ENCODE measurements at regions not wholly inside any gene's neighbourhood (a gene's known extent, or its start where the extent isn't known, plus 50 kb on each side); places are given as distances from the start of the nearest gene placed in this dataset.

DNA sequence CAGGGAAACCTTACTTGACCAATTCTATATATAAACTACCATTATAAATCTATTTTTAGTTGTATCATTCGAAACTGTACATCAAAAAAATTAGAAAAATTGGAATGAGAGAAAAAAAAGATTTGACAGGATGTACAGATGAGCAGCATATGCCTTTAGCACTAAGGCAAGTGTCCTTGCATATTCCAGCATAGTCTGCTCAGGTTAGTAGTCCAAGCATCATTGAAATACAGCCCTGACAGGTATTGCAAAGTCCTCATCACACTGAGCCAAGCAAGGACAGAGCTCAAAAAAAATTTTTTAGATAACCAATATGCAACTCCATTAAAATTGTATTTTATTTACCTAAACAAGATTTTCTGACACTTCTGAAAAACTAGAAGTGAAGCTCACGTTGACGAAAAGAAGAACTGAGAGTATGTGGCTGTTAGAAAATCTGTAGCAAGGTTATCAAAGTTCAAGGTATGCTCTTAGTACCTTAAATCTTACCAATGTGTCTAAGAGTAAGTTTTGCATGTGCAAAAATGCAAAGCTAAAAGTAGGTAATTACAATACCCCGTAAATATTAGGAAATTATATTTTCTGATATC lies 465.6 kb upstream of the ADGRL4 start:
- no peak for TF ChIP-seq EGR1 (IDR thresholded peaks at IDR 0.05)
- no peak for TF ChIP-seq YY1 (IDR thresholded peaks at IDR 0.05; ENCODE audit: low read depth)
- TF ChIP-seq TCF12 (IDR thresholded peaks at IDR 0.05; ENCODE audit: low read depth): no peak
- TF ChIP-seq, protein P1, sequence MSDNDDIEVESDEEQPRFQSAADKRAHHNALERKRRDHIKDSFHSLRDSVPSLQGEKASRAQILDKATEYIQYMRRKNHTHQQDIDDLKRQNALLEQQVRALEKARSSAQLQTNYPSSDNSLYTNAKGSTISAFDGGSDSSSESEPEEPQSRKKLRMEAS (IDR thresholded peaks at IDR 0.05): no peak
- no peak for TF ChIP-seq TEAD4 (IDR thresholded peaks at IDR 0.05)
- no peak for TF ChIP-seq CREB1 (IDR thresholded peaks at IDR 0.05; ENCODE audit: low read depth)
- TF ChIP-seq, protein P2, sequence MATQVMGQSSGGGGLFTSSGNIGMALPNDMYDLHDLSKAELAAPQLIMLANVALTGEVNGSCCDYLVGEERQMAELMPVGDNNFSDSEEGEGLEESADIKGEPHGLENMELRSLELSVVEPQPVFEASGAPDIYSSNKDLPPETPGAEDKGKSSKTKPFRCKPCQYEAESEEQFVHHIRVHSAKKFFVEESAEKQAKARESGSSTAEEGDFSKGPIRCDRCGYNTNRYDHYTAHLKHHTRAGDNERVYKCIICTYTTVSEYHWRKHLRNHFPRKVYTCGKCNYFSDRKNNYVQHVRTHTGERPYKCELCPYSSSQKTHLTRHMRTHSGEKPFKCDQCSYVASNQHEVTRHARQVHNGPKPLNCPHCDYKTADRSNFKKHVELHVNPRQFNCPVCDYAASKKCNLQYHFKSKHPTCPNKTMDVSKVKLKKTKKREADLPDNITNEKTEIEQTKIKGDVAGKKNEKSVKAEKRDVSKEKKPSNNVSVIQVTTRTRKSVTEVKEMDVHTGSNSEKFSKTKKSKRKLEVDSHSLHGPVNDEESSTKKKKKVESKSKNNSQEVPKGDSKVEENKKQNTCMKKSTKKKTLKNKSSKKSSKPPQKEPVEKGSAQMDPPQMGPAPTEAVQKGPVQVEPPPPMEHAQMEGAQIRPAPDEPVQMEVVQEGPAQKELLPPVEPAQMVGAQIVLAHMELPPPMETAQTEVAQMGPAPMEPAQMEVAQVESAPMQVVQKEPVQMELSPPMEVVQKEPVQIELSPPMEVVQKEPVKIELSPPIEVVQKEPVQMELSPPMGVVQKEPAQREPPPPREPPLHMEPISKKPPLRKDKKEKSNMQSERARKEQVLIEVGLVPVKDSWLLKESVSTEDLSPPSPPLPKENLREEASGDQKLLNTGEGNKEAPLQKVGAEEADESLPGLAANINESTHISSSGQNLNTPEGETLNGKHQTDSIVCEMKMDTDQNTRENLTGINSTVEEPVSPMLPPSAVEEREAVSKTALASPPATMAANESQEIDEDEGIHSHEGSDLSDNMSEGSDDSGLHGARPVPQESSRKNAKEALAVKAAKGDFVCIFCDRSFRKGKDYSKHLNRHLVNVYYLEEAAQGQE (IDR thresholded peaks at IDR 0.05; ENCODE audit: low read depth): no peak
- TF ChIP-seq ZBTB7A (IDR thresholded peaks at IDR 0.05; ENCODE audit: low read depth): no peak
- TF ChIP-seq TAF1 (IDR thresholded peaks at IDR 0.05; ENCODE audit: low read depth): no peak
- TF ChIP-seq FOXM1 (IDR thresholded peaks at IDR 0.05; ENCODE audit: borderline replicate concordance, low read depth): no peak
- TF ChIP-seq, protein P3, sequence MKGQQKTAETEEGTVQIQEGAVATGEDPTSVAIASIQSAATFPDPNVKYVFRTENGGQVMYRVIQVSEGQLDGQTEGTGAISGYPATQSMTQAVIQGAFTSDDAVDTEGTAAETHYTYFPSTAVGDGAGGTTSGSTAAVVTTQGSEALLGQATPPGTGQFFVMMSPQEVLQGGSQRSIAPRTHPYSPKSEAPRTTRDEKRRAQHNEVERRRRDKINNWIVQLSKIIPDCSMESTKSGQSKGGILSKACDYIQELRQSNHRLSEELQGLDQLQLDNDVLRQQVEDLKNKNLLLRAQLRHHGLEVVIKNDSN (IDR thresholded peaks at IDR 0.05): no peak
- no peak for TF ChIP-seq CEBPB (IDR thresholded peaks at IDR 0.05)
- TF ChIP-seq NFIC (IDR thresholded peaks at IDR 0.05): no peak
- TF ChIP-seq RAD21 (IDR thresholded peaks at IDR 0.05; ENCODE audit: low read depth): no peak

DNA sequence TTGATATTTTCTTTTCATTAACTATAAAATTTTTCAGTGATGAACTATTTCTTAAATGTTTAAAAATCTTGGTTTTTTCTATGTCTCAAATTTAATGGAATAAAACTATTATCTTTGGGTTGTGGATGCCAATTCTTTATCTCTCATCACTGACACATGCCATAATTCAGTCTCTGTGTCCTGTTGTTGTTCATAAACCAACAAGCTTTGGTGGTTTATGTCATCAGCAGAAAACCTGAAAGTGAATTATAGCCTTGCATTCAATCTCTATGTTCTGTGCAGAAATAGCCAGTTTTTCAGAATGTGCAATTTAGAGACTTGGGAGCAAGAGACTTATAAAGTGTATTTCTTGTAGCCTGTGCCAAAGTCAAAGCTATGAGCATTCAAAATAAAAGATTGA lies 462.6 kb upstream of the ADGRL4 start:
- no peak for TF ChIP-seq TAF1 (IDR thresholded peaks at IDR 0.05; ENCODE audit: low read depth)
- TF ChIP-seq, protein P3 (IDR thresholded peaks at IDR 0.05): no peak
- TF ChIP-seq EP300 (IDR thresholded peaks at IDR 0.05; ENCODE audit: borderline replicate concordance): no peak
- TF ChIP-seq NFIC (IDR thresholded peaks at IDR 0.05): no peak
- TF ChIP-seq CREB1 (IDR thresholded peaks at IDR 0.05; ENCODE audit: low read depth): no peak
- TF ChIP-seq YY1 (IDR thresholded peaks at IDR 0.05; ENCODE audit: low read depth): no peak
- no peak for TF ChIP-seq CEBPB (IDR thresholded peaks at IDR 0.05)
- TF ChIP-seq TEAD4 (IDR thresholded peaks at IDR 0.05): no peak
- no peak for TF ChIP-seq TCF12 (IDR thresholded peaks at IDR 0.05; ENCODE audit: low read depth)
- no peak for TF ChIP-seq ZBTB7A (IDR thresholded peaks at IDR 0.05; ENCODE audit: low read depth)
- TF ChIP-seq, protein P1 (IDR thresholded peaks at IDR 0.05): no peak

DNA sequence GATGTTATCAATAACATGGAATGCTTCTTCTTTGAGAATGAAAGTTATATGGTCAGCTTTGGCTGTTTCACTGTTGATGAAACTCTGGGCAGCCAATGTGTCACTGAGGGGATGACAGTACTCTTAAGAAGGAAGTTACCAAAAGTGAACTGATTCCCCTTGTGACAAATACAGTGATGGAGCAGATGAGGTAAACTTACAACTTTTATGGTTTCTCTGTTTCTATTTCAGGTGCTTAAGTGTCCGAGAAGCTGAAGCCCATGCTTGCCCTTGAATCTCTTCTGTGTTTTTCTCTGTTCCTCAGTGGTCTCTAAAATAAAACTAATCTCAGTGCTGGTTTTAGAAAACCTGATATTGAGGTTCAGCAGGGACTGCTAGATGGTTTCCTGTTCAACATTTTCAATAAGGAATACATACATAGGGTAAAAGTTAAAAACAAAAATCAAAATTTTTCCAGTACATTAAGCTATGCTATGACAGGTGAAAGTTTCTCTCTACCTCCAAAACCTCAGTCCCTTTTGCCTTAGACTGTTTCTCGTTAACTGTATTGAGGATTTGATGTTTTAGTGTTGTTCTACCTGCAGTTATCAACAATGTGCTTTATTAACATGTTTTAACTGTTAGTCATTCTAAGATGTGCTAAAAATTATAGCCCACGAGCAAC lies 454.4 kb upstream of the ADGRL4 start:
- TF ChIP-seq EGR1 (IDR thresholded peaks at IDR 0.05) (no peak), TEAD4 (IDR thresholded peaks at IDR 0.05) (no peak), EP300 (IDR thresholded peaks at IDR 0.05; ENCODE audit: borderline replicate concordance) (no peak), CEBPB (IDR thresholded peaks at IDR 0.05) (no peak)

DNA sequence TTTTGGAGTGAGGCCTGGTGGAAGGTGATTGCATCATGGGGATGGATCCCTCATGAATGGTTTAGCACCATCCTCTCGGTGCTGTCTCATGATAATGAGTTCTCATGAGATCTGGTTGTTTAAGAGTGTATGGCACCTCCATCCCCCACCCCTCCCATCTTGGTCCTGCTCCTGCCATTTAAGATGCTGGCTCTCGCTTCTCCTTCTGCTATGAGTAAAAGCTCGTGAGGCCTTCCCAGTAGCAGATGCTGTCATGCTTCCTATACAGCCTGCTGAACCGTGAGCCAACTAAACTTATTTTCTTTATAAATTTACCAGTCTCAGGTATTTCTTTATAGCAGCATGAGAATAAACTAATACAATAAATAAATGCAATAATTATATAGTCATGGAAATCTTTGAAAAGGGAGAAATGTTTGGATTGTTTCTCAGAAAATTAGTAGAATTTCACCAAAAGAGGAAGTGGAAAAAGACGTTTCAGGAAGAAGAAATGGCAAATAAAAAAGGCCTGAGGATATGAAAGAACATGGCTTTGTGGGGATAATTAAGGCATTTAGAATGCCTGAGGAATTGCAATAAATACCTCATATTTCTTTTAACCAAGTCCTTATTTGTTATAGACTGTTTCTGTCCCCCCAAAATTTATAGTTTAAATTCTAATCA lies 451.2 kb upstream of the ADGRL4 start:
- no peak for TF ChIP-seq TAF1 (IDR thresholded peaks at IDR 0.05; ENCODE audit: low read depth)
- TF ChIP-seq NFIC (IDR thresholded peaks at IDR 0.05): no peak
- no peak for TF ChIP-seq ZBTB7A (IDR thresholded peaks at IDR 0.05; ENCODE audit: low read depth)
- no peak for TF ChIP-seq TEAD4 (IDR thresholded peaks at IDR 0.05)
- no peak for TF ChIP-seq CREB1 (IDR thresholded peaks at IDR 0.05; ENCODE audit: low read depth)
- TF ChIP-seq EGR1 (IDR thresholded peaks at IDR 0.05): no peak
- no peak for TF ChIP-seq YY1 (IDR thresholded peaks at IDR 0.05; ENCODE audit: low read depth)
- no peak for TF ChIP-seq RAD21 (IDR thresholded peaks at IDR 0.05; ENCODE audit: low read depth)
- TF ChIP-seq, protein P3 (IDR thresholded peaks at IDR 0.05): no peak
- TF ChIP-seq EP300 (IDR thresholded peaks at IDR 0.05; ENCODE audit: borderline replicate concordance): no peak
- no peak for TF ChIP-seq CEBPB (IDR thresholded peaks at IDR 0.05)
- no peak for TF ChIP-seq TCF12 (IDR thresholded peaks at IDR 0.05; ENCODE audit: low read depth)
- no peak for TF ChIP-seq FOXM1 (IDR thresholded peaks at IDR 0.05; ENCODE audit: borderline replicate concordance, low read depth)
- TF ChIP-seq, protein P2 (IDR thresholded peaks at IDR 0.05; ENCODE audit: low read depth): no peak
- TF ChIP-seq, protein P1 (IDR thresholded peaks at IDR 0.05): no peak
